ENCODE measurements at regions not wholly inside any gene's neighbourhood (a gene's known extent, or its start where the extent isn't known, plus 50 kb on each side); places are given as distances from the start of the nearest gene placed in this dataset.
"Not testable (repeated sequence)": the region's sequence is repeated elsewhere in the genome, so short reads cannot be mapped to it uniquely, and the experiment has no call there.

DNA sequence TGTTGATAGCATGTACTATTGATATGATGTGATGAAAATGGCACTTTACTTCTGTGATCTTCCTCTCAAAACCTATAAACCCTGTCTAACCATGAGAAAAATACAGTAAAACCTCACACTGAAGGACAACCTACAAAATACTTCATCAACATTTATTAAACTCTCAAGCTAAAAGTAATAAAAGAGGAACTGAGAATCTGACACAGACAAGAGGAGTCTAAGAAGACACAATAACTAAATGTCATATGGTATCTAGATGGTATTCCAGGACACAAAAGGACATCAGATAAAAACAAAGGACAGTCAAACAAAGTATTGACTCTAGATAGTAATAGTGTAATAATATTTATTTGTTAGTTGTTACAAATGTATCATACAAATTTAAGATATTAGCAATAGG is 655.3 kb downstream of the SH3BGRL start:
- no peaks in the 10 kb centered on the region for H3K27me3 Mint-ChIP-seq
- no peaks in the 10 kb centered on the region for H3K4me1 Mint-ChIP-seq
- H3K9me3 Mint-ChIP-seq: no peaks in the 10 kb centered on the region
- no peak for DNase-seq
- H3K36me3 Mint-ChIP-seq (ENCODE audit: low read depth): no peaks in the 10 kb centered on the region
- CTCF ChIA-PET: no interaction called here
- POLR2A ChIA-PET: no interaction called here
- no peak overlapping the region for H3K4me3 Mint-ChIP-seq
- H3K27ac Mint-ChIP-seq: no peak overlapping the region

DNA sequence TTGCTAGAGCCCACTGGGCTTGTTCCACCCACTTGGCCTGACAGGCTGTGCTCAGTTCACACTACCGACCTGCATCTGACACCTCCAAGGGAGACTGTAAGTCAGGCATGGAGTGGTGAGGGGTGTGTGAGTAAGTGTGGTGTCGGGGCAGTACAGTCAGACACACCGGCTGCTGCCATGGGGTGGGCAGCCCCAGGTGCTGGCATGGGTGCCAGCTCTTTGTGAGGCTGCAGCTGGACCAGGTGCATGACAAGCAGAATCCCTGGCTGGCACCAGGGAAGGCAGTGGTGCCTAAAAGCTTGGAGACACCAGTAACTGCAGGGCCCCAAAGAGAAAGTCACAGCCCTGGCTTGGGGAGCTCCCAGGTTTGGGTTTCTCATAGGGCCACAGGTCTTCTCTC is 665.0 kb downstream of the SH3BGRL start:
- Mint-ChIP-seq H3K27ac (no peak overlapping the region), H3K4me3 (no peak overlapping the region), H3K9me3 (peaks cover 5% of the 10 kb centered on the region), H3K27me3 (no peaks in the 10 kb centered on the region), H3K36me3 (ENCODE audit: low read depth) (no peaks in the 10 kb centered on the region), H3K4me1 (no peaks in the 10 kb centered on the region)
- CTCF ChIA-PET: no interaction called here
- DNase-seq: no peak
- POLR2A ChIA-PET: no interaction called here

DNA sequence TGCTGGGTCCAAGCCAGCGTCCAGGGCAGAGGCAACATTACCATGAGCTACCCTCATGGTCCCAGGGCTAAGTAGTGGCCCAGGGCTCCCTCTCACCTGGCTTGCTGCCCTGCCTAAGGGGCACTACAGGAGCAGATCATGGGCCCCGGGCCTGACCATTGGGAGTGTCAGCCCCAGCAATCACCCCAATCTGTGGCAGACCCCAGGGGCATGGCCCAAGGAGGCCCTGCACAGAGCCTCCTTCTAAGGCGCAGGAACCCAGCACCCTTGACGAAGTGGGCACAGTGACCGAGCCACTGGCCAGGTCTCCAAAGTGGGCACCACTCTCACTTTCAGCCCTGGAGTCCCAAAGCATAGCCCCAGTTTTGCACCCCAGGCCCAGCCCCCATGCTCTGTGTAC is 667.1 kb downstream of the SH3BGRL start:
- DNase-seq: no peak
- Mint-ChIP-seq H3K36me3 (ENCODE audit: low read depth) (no peaks in the 10 kb centered on the region), H3K4me1 (no peaks in the 10 kb centered on the region), H3K27ac (no peak overlapping the region), H3K4me3 (no peak overlapping the region), H3K9me3 (peaks cover 5% of the 10 kb centered on the region), H3K27me3 (no peaks in the 10 kb centered on the region)
- ChIA-PET CTCF (no interaction called here), POLR2A (no interaction called here)

DNA sequence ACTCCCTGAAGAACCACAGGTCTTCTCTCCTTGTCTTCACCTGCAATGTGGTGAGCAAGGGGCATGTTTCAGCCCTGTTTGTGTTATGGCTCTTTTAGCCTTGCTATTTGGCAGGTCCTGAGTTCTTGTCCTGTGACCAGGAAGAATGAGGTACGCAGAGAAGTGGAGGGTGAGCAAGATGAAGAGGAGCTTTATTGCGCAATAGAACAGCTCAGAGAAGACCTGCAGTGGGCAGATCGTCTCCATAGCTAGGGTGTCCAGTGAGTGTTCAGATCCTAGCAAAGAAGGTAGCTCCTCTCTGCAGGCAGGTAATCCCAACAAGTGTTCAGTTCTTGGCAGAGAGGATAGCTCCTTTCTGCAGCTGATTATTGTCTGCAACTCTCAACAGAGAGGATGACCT is 672.9 kb downstream of the SH3BGRL start:
- Mint-ChIP-seq H3K27ac (no peak overlapping the region), H3K36me3 (ENCODE audit: low read depth) (no peaks in the 10 kb centered on the region), H3K9me3 (peaks cover 2% of the 10 kb centered on the region), H3K4me3 (no peak overlapping the region), H3K27me3 (no peaks in the 10 kb centered on the region), H3K4me1 (no peaks in the 10 kb centered on the region)
- DNase-seq: no peak
- ChIA-PET POLR2A (no interaction called here), CTCF (interaction anchor here (0.9 kb wide), 1 partner anchor 13 kb away, joined by 3 read pairs; no protein-coding TSS in a partner anchor)

DNA sequence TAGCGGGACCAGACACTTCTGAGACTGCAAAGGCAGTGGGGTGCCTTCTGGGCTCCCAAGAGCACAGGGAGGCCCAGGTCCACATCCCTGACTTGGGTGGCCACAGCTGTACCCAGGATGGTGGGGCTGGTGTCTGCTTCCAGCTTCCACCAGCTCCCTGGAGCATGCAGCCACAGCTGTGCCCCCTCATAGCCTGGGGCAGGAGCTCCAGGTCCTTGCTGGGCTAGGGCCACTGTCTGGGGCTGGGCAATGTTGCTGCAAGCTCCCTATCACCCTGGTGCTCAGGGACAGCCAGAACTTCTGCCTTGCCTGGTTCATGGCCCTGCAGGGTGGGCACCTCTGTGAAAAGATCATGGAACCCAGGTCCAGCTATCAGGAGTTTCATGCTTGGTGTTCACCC is 673.9 kb downstream of the SH3BGRL start:
- no peaks in the 10 kb centered on the region for H3K4me1 Mint-ChIP-seq
- POLR2A ChIA-PET: no interaction called here

DNA sequence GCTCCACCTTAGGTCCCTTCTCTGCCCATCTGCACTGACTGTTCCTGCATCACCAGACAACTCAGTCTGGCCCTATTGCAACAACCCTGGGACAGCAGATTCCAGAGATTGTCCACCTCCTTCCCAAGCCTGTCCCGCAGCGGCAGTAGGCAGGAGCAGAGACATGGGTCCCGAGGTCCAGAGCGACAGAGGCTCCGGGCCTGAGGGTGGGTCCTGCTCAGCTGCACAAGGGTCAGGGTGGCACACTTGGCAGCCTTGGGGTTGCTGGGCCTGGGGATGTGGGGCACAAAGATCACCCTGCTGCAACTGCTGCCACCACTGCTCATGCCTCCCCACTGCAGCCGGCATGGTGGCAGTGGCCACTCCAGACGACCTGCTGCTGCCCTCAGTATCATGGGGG is 674.5 kb downstream of the SH3BGRL start:
- H3K4me1 Mint-ChIP-seq: no peaks in the 10 kb centered on the region
- ChIA-PET CTCF (no interaction called here), POLR2A (no interaction called here)
- DNase-seq: no peak
- no peak overlapping the region for H3K4me3 Mint-ChIP-seq
- no peaks in the 10 kb centered on the region for H3K36me3 Mint-ChIP-seq (ENCODE audit: low read depth)
- no peaks in the 10 kb centered on the region for H3K9me3 Mint-ChIP-seq
- H3K27ac Mint-ChIP-seq: no peak overlapping the region
- no peaks in the 10 kb centered on the region for H3K27me3 Mint-ChIP-seq

More for the DNA sequence above, 673.9 kb downstream of the SH3BGRL start:
- Mint-ChIP-seq H3K27ac (no peak overlapping the region), H3K9me3 (no peaks in the 10 kb centered on the region), H3K4me3 (no peak overlapping the region), H3K27me3 (no peaks in the 10 kb centered on the region), H3K36me3 (ENCODE audit: low read depth) (no peaks in the 10 kb centered on the region)
- CTCF ChIA-PET: no interaction called here
- DNase-seq: no peak

DNA sequence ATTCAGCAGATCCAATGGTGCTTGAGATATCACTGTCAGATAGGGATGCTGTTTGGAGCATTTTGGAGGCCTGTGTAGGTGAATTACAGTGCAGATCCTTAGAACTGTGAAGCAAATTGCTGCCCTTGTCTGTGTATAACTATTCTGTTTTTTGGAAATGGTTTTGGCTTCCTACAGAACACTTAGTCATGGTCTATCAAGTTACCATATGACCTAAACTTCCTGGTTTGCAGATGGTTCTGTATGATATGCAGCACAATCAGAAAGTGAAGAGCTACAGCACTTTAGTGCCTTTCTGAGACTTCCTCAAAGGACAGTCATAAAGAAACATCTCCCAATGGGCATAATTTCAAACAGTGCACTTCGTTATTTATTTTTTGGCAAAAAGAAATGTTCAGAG is 688.6 kb downstream of the SH3BGRL start:
- no peak for DNase-seq
- no peaks in the 10 kb centered on the region for H3K36me3 Mint-ChIP-seq (ENCODE audit: low read depth)
- no peaks in the 10 kb centered on the region for H3K9me3 Mint-ChIP-seq
- H3K4me1 Mint-ChIP-seq: no peaks in the 10 kb centered on the region
- no peak overlapping the region for H3K4me3 Mint-ChIP-seq
- no peaks in the 10 kb centered on the region for H3K27me3 Mint-ChIP-seq
- ChIA-PET CTCF (no interaction called here), POLR2A (no interaction called here)
- no peak overlapping the region for H3K27ac Mint-ChIP-seq

DNA sequence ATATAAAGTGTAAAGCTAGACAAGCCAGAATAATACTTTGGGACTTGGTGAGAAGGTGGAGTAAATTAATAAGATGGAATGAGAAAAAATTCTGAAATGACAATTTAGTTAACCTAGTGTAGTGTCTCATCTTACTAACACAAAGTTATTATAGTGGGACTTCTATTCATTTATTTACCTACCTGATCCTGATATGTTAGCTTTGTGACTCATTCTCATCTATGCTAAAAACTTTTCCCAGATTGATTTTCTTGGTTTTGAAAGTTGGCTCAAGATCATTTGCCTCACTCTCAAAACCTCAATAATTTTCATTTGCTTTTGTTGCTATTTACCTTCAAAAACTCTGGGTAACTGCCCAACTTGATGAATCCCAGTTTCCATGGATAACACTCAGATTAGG is 698.6 kb downstream of the SH3BGRL start:
- POLR2A ChIA-PET: no interaction called here
- Mint-ChIP-seq H3K36me3 (ENCODE audit: low read depth) (no peaks in the 10 kb centered on the region), H3K27ac (no peak overlapping the region)

DNA sequence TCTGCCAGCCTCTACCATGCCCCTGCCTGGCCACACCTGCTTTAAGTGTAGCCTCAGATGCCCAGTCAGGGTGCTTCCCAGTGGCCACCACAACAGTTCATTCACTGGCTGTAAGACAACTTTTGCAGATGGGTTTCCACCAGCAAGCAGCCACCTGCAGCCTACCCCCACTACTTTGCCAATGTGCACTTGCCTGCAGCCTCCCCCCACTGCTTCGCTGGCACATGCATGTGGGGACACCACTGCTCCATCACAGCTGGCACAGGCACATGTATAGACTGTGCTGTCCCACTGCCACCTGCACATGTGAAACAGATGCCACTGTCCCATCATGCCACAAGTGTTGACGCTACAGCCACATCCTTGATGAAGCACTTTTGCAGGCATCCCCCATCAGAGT is 723.9 kb downstream of the SH3BGRL start:
- H3K27me3 Mint-ChIP-seq: no peaks in the 10 kb centered on the region
- no peaks in the 10 kb centered on the region for H3K4me1 Mint-ChIP-seq
- CTCF ChIA-PET: no interaction called here
- H3K27ac Mint-ChIP-seq: no peak overlapping the region
- DNase-seq: no peak
- no peak overlapping the region for H3K4me3 Mint-ChIP-seq
- no peaks in the 10 kb centered on the region for H3K36me3 Mint-ChIP-seq (ENCODE audit: low read depth)
- POLR2A ChIA-PET: no interaction called here
- H3K9me3 Mint-ChIP-seq: no peaks in the 10 kb centered on the region

More for the DNA sequence above, 698.6 kb downstream of the SH3BGRL start:
- DNase-seq: no peak
- no peak overlapping the region for H3K4me3 Mint-ChIP-seq
- H3K4me1 Mint-ChIP-seq: no peaks in the 10 kb centered on the region
- H3K9me3 Mint-ChIP-seq: no peaks in the 10 kb centered on the region
- H3K27me3 Mint-ChIP-seq: no peaks in the 10 kb centered on the region
- CTCF ChIA-PET: no interaction called here

DNA sequence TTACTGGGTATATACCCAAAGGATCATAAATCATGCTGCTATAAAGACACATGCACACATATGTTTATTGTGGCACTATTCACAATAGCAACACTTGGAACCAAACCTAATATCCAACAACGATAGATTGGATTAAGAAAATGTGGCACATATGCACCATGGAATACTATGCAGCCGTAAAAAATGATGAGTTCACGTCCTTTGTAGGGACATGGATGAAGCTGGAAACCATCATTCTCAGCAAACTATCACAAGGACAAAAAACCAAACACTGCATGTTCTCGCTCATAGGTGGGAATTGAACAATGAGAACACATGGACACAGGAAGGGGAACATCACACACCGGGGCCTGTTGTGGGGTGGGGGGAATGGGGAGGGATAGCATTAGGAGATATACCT is 744.0 kb downstream of the SH3BGRL start:
- CTCF ChIA-PET; H3K36me3 Mint-ChIP-seq (ENCODE audit: low read depth); H3K27ac Mint-ChIP-seq; H3K9me3 Mint-ChIP-seq; H3K27me3 Mint-ChIP-seq; H3K4me3 Mint-ChIP-seq; POLR2A ChIA-PET; DNase-seq; H3K4me1 Mint-ChIP-seq: not testable (repeated sequence)

DNA sequence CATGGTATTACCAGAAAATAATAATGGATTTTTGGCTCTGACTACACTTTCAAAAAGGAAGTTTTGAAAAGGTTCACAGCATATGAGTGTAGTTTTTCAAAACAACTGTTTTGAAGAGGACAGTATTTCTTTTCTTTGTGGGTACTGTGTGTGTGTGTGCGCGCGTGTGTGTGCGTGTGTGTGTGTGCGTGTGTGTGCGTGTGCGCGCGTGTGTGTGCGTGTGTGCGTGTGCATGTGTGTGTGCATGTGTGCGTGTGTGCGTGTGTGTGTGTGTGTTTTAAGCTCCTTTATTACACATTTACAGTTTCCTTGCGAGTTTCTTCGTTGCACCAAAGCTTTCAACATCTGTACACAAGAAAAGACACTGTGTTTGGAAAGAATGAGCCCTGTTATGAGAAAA is 755.4 kb downstream of the SH3BGRL start:
- CTCF ChIA-PET: no interaction called here
- no peak overlapping the region for H3K4me3 Mint-ChIP-seq
- no peak for DNase-seq

DNA sequence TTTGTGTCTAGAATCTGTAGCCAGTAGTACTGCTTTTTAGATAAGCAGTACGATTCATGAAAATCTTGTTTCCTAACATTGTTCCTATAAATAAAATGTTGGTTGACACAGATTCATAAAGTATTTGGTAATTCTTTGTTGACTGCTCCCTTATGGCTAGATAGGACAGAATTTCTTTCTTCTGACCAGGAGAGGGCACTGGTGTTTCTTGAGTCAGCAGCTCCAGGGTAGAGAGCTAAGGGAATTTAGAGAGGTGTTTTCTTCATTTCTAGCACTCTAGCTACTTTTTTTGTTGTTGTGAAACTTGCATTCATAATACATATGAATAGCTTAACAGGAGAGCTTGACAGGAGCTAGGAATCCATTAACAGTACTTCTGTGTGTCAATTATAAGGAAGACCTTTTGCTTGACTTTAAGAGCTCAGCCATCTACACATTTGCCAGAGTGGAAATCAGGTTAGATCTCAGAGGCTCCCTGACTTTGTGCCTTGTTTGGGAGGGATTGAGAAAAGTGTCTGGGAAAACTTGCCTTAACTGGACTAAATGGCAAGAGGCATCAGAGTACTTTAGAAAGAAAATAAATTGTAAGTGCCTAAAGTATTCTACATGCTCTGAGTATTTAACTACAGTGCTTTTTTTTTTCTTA is 756.1 kb downstream of the SH3BGRL start:
- Mint-ChIP-seq H3K27me3 (no peaks in the 10 kb centered on the region), H3K4me1 (no peaks in the 10 kb centered on the region), H3K36me3 (ENCODE audit: low read depth) (no peaks in the 10 kb centered on the region), H3K9me3 (no peaks in the 10 kb centered on the region), H3K27ac (no peak overlapping the region), H3K4me3 (no peak overlapping the region)
- POLR2A ChIA-PET: no interaction called here
- DNase-seq: no peak
- CTCF ChIA-PET: no interaction called here

More for the DNA sequence above, 755.4 kb downstream of the SH3BGRL start:
- H3K27me3 Mint-ChIP-seq: no peaks in the 10 kb centered on the region
- H3K36me3 Mint-ChIP-seq (ENCODE audit: low read depth): no peaks in the 10 kb centered on the region
- no peaks in the 10 kb centered on the region for H3K4me1 Mint-ChIP-seq
- H3K9me3 Mint-ChIP-seq: no peaks in the 10 kb centered on the region
- POLR2A ChIA-PET: no interaction called here
- H3K27ac Mint-ChIP-seq: no peak overlapping the region

DNA sequence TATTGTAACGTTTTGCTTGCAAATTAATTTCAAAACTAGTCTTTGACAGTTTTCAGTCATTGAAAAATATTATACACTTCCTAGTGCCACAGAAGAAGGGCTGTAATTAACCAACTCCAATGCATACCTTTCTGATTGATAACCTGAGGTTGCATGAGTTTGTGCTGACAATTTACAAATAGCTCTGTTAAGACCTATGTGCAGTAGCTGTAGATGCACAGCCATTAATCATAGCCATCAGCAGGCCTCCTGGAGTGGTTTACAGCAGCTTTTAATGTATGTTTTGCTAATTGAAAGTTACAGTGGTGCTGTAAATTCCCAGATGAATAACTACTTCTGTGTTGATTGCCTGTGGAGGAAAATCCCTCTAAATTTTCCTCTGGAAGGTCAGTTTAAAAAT is 758.1 kb downstream of the SH3BGRL start:
- no peak overlapping the region for H3K4me3 Mint-ChIP-seq
- H3K27ac Mint-ChIP-seq: no peak overlapping the region
- H3K27me3 Mint-ChIP-seq: no peaks in the 10 kb centered on the region
- no peak for DNase-seq
- ChIA-PET POLR2A (no interaction called here), CTCF (no interaction called here)
- no peaks in the 10 kb centered on the region for H3K36me3 Mint-ChIP-seq (ENCODE audit: low read depth)
- no peaks in the 10 kb centered on the region for H3K4me1 Mint-ChIP-seq
- H3K9me3 Mint-ChIP-seq: no peaks in the 10 kb centered on the region

DNA sequence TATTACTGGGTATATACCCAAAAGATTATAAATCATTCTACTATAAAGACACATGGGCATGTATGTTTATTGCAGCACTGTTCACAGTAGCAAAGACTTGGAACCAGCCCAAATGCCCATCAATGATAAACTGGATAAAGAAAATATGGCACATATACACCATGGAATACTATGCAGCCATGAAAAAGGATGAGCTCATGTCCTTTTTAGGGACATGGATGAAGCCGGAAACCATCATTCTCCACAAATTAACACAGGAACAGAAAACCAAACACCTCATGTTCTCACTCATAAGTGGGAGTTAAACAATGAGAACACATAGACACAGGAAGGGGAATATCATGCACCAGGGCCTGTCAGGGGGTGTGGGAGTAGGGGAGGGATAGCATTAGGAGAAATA is 772.5 kb downstream of the SH3BGRL start:
- H3K9me3 Mint-ChIP-seq; H3K27ac Mint-ChIP-seq; H3K4me1 Mint-ChIP-seq; H3K4me3 Mint-ChIP-seq; CTCF ChIA-PET; H3K36me3 Mint-ChIP-seq (ENCODE audit: low read depth); H3K27me3 Mint-ChIP-seq; DNase-seq; POLR2A ChIA-PET: not testable (repeated sequence)
